GM18517 (cell line): ENCODE measurements at regions not wholly inside any gene's neighbourhood (a gene's known extent, or its start where the extent isn't known, plus 50 kb on each side); places are given as distances from the start of the nearest gene placed in this dataset.

Experiments used
- ATAC-seq: cut with Tn5 transposase; IDR thresholded peaks from one replicate; pipeline ENCODE4 v1.9.1; 2021; ENCODE audit warnings: mild to moderate bottlenecking, moderate library complexity; ENCODE audit not compliant: unreplicated experiment

DNA sequence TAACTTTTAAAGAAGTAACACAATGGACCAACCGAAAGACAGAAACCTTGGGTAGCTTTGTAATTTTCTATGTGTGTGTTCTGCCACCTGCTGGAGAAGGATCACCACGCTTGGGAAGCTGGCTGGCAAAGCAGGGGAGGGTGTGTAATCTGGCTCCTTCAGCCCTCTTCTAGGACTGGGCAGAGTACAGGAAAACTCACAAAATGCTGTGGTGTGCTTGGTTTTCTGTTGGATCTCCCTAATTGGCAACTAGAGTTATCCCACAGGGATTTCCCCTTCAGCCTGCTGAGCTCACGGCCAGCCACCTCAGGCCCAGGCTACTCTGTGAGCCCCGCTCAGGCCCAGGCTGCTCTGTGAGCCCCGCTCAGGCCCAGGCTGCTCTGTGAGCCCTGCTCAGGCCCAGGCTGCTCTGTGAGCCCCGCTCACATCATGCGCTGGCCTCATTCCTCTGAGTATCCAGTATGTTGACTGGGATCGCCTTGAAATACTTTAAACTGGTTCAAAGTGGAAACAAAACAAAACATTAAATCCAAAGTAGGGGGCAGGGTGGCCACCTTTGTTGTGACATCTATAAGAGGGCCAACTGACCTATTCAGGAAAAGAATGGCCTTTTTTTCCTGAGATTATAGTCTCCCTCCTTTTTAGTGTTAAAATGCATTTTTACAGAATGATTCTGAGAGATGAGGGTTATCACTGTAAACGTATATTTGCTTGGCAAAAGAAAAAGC is 52.0 kb upstream of the RNU6-8 start:
- peak; percentile 64 for ATAC-seq

DNA sequence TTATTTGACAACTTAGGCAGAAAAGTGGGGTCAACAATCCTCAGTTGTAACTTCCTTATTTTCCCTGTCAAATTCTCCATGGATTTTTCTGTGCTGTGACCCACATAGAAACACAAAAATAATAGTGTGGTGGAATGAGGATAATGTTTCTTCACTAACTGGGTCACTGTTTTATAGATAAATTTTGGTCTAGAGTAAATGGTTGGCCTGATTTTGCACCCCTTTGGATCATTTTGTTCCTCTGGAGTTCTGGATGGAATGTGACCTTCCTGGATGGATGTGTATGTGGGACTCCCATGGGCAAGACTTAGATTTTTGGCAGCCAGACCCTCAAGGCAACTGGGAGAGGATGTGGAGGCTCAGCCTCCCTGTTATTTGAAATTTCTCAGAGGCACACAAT is 52.7 kb upstream of the RNU6-8 start:
- no peak for ATAC-seq

DNA sequence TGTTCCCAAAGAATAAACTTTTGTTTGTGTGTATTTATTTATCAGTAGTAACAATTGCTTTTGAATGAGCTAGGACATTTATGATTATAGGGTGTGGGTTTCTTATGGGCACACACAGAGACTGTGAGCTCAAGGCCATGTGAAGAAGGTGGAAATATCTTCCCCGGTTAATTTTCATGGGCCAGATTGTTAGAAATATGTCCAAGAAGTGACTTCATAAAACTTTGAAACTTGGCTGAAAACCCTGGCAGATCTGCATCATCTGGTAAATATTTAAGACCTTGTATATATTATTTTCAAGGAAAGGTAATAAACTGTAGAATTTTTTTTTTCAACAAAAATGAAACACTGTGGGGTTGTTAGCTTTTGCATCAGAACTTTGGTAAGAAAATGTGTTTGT is 53.5 kb upstream of the RNU6-8 start:
- no peak for ATAC-seq

DNA sequence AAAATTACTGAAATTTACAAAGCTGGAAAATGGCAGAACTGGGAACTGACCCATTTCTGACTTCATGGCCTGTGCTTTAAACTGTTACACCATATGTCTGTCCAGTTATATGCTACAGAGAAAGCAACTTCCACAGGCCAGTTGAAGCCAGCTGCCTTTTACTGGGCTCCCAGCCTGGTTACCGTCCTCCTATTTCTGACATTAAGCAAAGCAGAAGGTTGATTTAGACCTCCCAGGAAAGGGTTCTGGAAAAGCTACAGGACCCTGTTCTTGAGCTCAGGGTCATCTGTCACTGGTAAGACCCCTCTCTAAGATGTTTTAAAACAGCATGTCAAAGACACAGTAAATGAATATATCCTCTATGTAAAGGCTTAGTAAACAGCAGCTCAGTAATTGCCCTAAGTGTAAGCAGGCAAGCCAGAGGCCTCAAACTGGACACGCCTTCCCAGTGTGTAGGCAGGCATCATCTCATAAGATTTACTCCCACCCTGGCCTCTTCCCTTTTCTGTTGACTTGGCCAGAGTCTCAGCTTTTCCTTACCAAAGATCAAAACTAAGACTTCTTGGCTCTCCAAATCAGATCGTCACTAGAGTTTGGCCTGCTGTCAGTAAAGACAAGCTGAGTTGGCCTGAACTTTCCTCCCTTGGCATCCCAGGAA is 55.4 kb upstream of the RNU6-8 start:
- no peak for ATAC-seq

DNA sequence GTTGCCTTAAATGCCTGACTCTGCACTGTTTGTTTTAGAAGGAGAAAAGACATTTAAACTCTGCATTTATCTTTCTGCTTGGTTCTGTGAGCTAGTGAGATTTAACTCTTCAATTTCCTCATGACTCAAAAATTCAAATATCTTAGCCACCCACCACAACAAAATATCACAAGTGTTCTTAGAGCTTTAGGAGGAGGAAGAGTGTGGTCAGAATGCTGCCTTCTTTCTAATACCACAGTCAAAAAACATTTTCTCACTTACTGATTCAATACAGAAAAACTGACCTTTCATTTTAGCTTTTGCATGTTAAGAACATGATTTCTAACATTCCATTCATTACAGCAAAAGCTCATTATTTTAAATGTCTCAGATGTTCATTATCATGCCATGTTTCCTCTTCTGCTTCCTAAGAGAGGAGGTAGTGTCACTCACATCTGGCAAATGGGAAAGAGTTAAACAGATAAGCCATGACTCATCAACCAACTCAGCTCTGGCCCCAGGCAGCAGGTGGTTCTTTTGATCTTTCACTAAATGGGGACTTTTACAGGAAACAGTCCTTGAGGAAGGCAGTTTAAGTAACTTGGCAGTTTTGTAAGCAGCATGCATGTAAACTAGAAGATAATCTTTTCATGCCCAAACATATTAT is 56.4 kb upstream of the RNU6-8 start:
- ATAC-seq = peak; percentile 87

DNA sequence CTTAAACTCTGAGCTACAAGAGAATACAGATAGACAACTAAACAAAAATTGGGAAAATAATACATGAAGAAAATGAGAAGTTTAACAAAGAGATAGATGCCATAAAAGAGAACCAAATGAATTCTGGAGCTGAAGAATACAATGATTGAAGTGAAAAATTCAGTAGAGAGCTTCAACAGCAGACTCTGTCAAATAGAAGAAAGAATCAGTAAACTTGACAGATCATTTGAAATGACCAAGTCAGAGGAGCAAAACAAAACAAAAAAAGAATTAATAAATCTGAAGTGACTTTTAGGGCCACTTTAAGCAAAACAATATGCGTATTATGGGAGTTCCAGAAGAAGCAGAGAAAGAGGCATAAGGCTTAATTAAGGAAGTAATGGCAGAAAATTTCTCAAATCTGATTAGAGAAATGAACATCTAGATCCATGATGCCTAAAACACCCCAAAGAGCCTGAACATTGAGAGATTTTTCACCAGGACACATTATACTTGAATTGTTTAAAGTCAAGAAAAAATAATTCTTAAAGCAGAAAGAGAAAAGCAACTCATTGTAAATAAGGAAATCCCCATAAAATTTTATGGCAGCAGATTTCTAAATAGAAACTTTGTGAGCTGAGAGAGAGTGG is 61.0 kb upstream of the RNU6-8 start:
- ATAC-seq = no peak

DNA sequence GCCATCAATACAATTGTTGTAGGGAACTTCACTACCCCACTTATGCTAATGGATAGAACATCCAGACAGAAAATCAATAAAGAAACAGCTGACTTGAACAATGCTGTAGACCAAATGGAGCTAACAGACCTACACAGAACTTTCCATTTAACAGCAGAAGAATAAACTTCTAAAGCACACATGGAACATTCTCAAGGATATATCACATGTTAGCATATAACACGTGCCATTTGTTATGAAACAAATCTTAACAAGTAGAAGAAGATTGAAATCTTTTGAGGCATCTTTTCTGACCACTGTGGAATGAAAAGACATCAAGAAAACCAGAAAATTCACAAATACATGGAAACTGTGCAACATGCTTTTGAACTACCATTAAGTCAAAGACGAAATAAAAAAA is 62.5 kb upstream of the RNU6-8 start:
- no peak for ATAC-seq

DNA sequence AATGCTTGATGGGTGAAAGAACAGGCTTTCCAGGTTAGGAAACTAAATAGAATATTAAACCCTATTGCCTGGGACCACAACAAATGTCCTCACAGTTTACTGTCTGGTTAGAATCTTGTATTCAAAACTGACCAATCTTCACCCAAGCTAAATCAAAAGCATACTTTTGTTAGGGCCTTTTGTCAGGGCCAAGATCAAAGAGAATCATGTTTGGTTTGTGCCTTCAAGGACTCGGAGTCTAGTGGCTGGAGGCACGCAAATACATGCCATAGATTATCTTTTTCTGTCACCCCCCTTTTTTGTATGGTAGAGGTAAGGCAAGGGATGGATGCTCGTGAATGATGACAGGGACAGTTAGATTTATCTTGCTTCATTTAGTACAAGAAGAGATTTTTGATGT is 51.1 kb upstream of the AKAP6 start:
- no peak for ATAC-seq
